WTC11 (cell line): ENCODE measurements at regions not wholly inside any gene's neighbourhood (a gene's known extent, or its start where the extent isn't known, plus 50 kb on each side); places are given as distances from the start of the nearest gene placed in this dataset.

Experiments
- ATAC-seq: fragments of 200-7000 bp; cut with Tn5 transposase; 2 replicates; pipeline ENCODE4 v1.10.0; 2021; ENCODE audit warnings: mild to moderate bottlenecking, moderate library complexity
- CTCF ChIA-PET: fragments of 300-600 bp; sonication (Branson Sonifier 250); formaldehyde crosslinking; loops from one replicate; lab custom pipeline; 2021; ENCODE audit warnings: antibody characterized with exemption; lab: Charles Lee
- POLR2A ChIA-PET: fragments of 350-600 bp; sonication (Branson Sonifier 250); formaldehyde crosslinking; loops from one replicate; lab custom pipeline; 2021; ENCODE audit warnings: antibody characterized with exemption; lab: Charles Lee
- DNase-seq: peaks from one replicate; pipeline ENCODE4 v3.0.0; 2021; ENCODE audit warnings: low spot score
- H3K27ac Mint-ChIP-seq: 2 replicates; pipeline ENCODE4 v1.8.0; 2021; ENCODE audit warnings: mixed read lengths
- H3K27me3 Mint-ChIP-seq: 2 replicates; pipeline ENCODE4 v1.8.0; 2021; ENCODE audit warnings: low read depth, mild to moderate bottlenecking, moderate library complexity, mixed read lengths
- H3K36me3 Mint-ChIP-seq: 2 replicates; pipeline ENCODE4 v1.8.0; 2021; ENCODE audit warnings: mixed read lengths
- H3K4me1 Mint-ChIP-seq: 2 replicates; pipeline ENCODE4 v1.8.0; 2022; ENCODE audit warnings: mixed read lengths
- H3K4me3 Mint-ChIP-seq: 2 replicates; pipeline ENCODE4 v1.8.0; 2021; ENCODE audit warnings: mild to moderate bottlenecking, moderate library complexity, mixed read lengths
- H3K9me3 Mint-ChIP-seq: 2 replicates; pipeline ENCODE4 v1.8.0; 2021; ENCODE audit warnings: mixed read lengths
- MXD4 ChIP-seq: fragments of 250-450 bp; sonication (Bioruptor Pico); IDR thresholded peaks from 2 replicates; pipeline ENCODE4 v1.8.0; 2021; ENCODE audit warnings: mild to moderate bottlenecking, moderate library complexity, borderline replicate concordance
- NFE2L1 ChIP-seq: sonication (generic); formaldehyde crosslinking; IDR thresholded peaks from 2 replicates; pipeline ENCODE4 v1.8.1; 2023; ENCODE audit warnings: missing genetic modification reagents
- NR2C2 ChIP-seq: sonication (generic); formaldehyde crosslinking; IDR thresholded peaks from 2 replicates; pipeline ENCODE4 v1.8.0; 2022; ENCODE audit warnings: mild to moderate bottlenecking, missing genetic modification reagents
- SOX15 ChIP-seq: fragments of 250-450 bp; sonication (Bioruptor Pico); IDR thresholded peaks from 2 replicates; pipeline ENCODE4 v1.9.0; 2021; ENCODE audit warnings: mild to moderate bottlenecking
- ZNF219 ChIP-seq: sonication (generic); formaldehyde crosslinking; IDR thresholded peaks from 2 replicates; pipeline ENCODE4 v1.8.0; 2023; ENCODE audit warnings: missing genetic modification reagents, mild to moderate bottlenecking, borderline replicate concordance
- TF ChIP-seq, protein P1 (sequence below): sonication (generic); formaldehyde crosslinking; IDR thresholded peaks from 2 replicates; pipeline ENCODE4 v1.8.0; 2022; ENCODE audit warnings: missing genetic modification reagents
- TF ChIP-seq, protein P2 (sequence below): sonication (generic); formaldehyde crosslinking; IDR thresholded peaks from 2 replicates; pipeline ENCODE4 v1.8.0; 2023; ENCODE audit warnings: missing genetic modification reagents, mild to moderate bottlenecking, borderline replicate concordance
- TF ChIP-seq, protein P3 (sequence below): fragments of 250-450 bp; sonication (Bioruptor Pico); IDR thresholded peaks from 2 replicates; pipeline ENCODE4 v1.9.0; 2021; ENCODE audit warnings: moderate library complexity, mild to moderate bottlenecking, inconsistent platforms, borderline replicate concordance
- TF ChIP-seq, protein P4 (sequence below): sonication (generic); formaldehyde crosslinking; IDR thresholded peaks from 2 replicates; pipeline ENCODE4 v1.8.1; 2022; ENCODE audit warnings: low read depth, missing genetic modification reagents, borderline replicate concordance
- TF ChIP-seq, protein P5 (sequence below): sonication (generic); formaldehyde crosslinking; IDR thresholded peaks from 2 replicates; pipeline ENCODE4 v1.8.0; 2022; ENCODE audit warnings: mild to moderate bottlenecking, missing genetic modification reagents

DNA sequence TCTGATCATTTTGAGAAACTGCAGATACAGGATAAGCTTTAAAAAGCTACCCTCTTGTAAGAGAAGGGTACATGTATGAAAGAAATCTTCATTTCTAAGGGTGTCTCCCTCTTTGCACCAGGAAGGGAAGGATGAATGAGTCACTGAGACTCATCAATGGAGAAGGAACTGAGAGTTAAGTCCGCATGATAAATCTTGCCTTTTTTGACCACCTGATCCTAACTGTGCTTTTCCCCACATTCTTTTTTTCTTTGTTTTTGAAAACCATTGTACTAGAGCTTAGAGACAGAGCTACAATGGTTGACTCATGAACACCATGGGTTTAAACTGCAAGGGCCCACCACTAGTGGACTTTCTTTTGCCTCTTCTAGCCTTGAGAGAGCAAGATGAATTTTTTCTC, 353.0 kb upstream of the RGS17 start (continued):
- no peak for TF ChIP-seq MXD4
- no peak for TF ChIP-seq NFE2L1 (CRISPR knock-in tag)

DNA sequence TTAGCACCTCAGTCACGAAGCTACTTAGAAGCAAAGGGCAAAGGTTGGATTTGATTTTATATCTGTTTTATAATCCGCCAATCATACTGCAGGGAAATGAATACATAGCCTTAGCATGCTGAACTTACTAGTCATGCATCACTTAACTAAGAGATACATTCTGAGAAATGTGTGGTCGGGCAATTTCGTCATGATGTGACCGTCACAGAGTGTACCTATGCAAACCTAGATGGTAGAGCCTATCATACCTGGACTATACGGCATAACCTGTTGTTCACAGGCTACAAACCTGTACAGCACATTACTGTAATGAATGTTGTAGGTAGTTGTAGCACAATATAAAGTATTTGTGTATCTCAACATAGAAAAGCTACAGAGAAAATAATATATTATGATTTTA, 345.2 kb upstream of the RGS17 start:
- H3K9me3 Mint-ChIP-seq: no peaks in the 10 kb centered on the region
- TF ChIP-seq, protein P1, sequence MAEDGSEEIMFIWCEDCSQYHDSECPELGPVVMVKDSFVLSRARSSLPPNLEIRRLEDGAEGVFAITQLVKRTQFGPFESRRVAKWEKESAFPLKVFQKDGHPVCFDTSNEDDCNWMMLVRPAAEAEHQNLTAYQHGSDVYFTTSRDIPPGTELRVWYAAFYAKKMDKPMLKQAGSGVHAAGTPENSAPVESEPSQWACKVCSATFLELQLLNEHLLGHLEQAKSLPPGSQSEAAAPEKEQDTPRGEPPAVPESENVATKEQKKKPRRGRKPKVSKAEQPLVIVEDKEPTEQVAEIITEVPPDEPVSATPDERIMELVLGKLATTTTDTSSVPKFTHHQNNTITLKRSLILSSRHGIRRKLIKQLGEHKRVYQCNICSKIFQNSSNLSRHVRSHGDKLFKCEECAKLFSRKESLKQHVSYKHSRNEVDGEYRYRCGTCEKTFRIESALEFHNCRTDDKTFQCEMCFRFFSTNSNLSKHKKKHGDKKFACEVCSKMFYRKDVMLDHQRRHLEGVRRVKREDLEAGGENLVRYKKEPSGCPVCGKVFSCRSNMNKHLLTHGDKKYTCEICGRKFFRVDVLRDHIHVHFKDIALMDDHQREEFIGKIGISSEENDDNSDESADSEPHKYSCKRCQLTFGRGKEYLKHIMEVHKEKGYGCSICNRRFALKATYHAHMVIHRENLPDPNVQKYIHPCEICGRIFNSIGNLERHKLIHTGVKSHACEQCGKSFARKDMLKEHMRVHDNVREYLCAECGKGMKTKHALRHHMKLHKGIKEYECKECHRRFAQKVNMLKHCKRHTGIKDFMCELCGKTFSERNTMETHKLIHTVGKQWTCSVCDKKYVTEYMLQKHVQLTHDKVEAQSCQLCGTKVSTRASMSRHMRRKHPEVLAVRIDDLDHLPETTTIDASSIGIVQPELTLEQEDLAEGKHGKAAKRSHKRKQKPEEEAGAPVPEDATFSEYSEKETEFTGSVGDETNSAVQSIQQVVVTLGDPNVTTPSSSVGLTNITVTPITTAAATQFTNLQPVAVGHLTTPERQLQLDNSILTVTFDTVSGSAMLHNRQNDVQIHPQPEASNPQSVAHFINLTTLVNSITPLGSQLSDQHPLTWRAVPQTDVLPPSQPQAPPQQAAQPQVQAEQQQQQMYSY (CRISPR knock-in tag): no peak
- TF ChIP-seq, protein P2, sequence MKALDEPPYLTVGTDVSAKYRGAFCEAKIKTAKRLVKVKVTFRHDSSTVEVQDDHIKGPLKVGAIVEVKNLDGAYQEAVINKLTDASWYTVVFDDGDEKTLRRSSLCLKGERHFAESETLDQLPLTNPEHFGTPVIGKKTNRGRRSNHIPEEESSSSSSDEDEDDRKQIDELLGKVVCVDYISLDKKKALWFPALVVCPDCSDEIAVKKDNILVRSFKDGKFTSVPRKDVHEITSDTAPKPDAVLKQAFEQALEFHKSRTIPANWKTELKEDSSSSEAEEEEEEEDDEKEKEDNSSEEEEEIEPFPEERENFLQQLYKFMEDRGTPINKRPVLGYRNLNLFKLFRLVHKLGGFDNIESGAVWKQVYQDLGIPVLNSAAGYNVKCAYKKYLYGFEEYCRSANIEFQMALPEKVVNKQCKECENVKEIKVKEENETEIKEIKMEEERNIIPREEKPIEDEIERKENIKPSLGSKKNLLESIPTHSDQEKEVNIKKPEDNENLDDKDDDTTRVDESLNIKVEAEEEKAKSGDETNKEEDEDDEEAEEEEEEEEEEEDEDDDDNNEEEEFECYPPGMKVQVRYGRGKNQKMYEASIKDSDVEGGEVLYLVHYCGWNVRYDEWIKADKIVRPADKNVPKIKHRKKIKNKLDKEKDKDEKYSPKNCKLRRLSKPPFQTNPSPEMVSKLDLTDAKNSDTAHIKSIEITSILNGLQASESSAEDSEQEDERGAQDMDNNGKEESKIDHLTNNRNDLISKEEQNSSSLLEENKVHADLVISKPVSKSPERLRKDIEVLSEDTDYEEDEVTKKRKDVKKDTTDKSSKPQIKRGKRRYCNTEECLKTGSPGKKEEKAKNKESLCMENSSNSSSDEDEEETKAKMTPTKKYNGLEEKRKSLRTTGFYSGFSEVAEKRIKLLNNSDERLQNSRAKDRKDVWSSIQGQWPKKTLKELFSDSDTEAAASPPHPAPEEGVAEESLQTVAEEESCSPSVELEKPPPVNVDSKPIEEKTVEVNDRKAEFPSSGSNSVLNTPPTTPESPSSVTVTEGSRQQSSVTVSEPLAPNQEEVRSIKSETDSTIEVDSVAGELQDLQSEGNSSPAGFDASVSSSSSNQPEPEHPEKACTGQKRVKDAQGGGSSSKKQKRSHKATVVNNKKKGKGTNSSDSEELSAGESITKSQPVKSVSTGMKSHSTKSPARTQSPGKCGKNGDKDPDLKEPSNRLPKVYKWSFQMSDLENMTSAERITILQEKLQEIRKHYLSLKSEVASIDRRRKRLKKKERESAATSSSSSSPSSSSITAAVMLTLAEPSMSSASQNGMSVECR (CRISPR knock-in tag): no peak
- TF ChIP-seq, protein P3, sequence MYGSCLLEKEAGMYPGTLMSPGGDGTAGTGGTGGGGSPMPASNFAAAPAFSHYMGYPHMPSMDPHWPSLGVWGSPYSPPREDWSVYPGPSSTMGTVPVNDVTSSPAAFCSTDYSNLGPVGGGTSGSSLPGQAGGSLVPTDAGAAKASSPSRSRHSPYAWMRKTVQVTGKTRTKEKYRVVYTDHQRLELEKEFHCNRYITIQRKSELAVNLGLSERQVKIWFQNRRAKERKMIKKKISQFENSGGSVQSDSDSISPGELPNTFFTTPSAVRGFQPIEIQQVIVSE (CRISPR knock-in tag): no peak
- no peak for TF ChIP-seq NR2C2 (CRISPR knock-in tag)
- TF ChIP-seq, protein P4, sequence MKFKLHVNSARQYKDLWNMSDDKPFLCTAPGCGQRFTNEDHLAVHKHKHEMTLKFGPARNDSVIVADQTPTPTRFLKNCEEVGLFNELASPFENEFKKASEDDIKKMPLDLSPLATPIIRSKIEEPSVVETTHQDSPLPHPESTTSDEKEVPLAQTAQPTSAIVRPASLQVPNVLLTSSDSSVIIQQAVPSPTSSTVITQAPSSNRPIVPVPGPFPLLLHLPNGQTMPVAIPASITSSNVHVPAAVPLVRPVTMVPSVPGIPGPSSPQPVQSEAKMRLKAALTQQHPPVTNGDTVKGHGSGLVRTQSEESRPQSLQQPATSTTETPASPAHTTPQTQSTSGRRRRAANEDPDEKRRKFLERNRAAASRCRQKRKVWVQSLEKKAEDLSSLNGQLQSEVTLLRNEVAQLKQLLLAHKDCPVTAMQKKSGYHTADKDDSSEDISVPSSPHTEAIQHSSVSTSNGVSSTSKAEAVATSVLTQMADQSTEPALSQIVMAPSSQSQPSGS: no peak
- TF ChIP-seq ZNF219 (CRISPR knock-in tag): no peak
- TF ChIP-seq, protein P5, sequence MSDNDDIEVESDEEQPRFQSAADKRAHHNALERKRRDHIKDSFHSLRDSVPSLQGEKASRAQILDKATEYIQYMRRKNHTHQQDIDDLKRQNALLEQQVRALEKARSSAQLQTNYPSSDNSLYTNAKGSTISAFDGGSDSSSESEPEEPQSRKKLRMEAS (CRISPR knock-in tag): no peak
- TF ChIP-seq, all 79 proteins: peak for 0
- Mint-ChIP-seq H3K27ac (no peak overlapping the region), H3K4me1 (no peaks in the 10 kb centered on the region), H3K27me3 (no peaks in the 10 kb centered on the region), H3K4me3 (no peak overlapping the region), H3K36me3 (no peaks in the 10 kb centered on the region)
- ChIA-PET CTCF (no interaction called here), POLR2A (no interaction called here)
- no peak for ATAC-seq
- DNase-seq: no peak

DNA sequence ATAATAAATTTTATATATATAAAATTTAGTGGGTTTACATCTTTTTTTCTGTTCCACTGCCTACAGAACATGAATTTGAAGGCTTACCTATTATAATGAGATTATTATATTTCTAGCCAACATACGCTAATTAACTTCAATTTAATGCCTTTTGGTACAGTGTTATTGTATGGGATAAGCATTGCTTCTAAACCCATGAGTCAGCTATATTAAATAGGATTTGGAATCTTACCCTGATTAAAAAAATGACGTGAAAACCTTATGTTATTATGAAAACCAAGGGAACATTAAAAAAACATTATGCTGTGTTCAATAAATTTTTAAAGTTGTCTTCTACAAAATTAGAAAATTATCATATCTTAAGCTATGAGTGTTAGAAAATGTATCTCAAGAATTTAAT, 334.0 kb upstream of the RGS17 start:
- TF ChIP-seq SOX15: no peak
- TF ChIP-seq ZNF219 (CRISPR knock-in tag): no peak
- TF ChIP-seq, all 79 proteins: peak for 0
- Mint-ChIP-seq H3K4me1 (no peaks in the 10 kb centered on the region), H3K4me3 (no peak overlapping the region), H3K27me3 (no peaks in the 10 kb centered on the region), H3K27ac (no peak overlapping the region), H3K36me3 (peaks cover 7% of the 10 kb centered on the region), H3K9me3 (peaks cover 15% of the 10 kb centered on the region)
- DNase-seq (no peak), ATAC-seq (no peak)
- ChIA-PET POLR2A (no interaction called here), CTCF (no interaction called here)
